Kidney (tissue), 13 donors: ENCODE measurements at regions not wholly inside any gene's neighbourhood (a gene's known extent, or its start where the extent isn't known, plus 50 kb on each side); places are given as distances from the start of the nearest gene placed in this dataset.

ENCODE experiments used
- DNase-seq, 5 donors: peaks; one replicate each; pipeline ENCODE4 v3.0.0-alpha.2; 2013 to 2020
- FAIRE-seq: peaks from 2 replicates; lab custom pipeline; 2012; peaks lifted over from hg19 to GRCh38; lab: Jason Lieb, UNC
- H3K27ac ChIP-seq, 2 donors: one replicate each; pipeline ENCODE4 v1.7.0; 2013; ENCODE audit warnings: low read depth in 2 of 2, low read length in 2 of 2, inconsistent platforms in 1 of 2
- H3K27me3 ChIP-seq: one replicate; pipeline ENCODE4 v1.7.1; 2013; ENCODE audit warnings: low read length, inconsistent platforms; ENCODE audit not compliant: control insufficient read depth, insufficient read depth
- H3K36me3 ChIP-seq, 3 donors: one replicate each; pipeline versions ENCODE4 v1.7.0 to v1.7.1; 2013; ENCODE audit warnings: low read length in 3 of 3, control low read depth in 1 of 3, inconsistent platforms in 1 of 3; ENCODE audit not compliant: insufficient read depth in 3 of 3, control insufficient read depth in 2 of 3
- H3K4me1 ChIP-seq, 3 donors: one replicate each; pipeline versions ENCODE4 v1.7.0 to v1.7.1; 2013; ENCODE audit warnings: low read length in 3 of 3, inconsistent platforms in 1 of 3, low read depth in 1 of 3; ENCODE audit not compliant: control insufficient read depth in 2 of 3, insufficient read depth in 2 of 3
- H3K4me3 ChIP-seq, 3 donors: one replicate each; pipeline versions ENCODE4 v1.7.0 to v1.8.1; 2013; ENCODE audit warnings: low read length in 3 of 3, control low read depth in 1 of 3, inconsistent platforms in 1 of 3
- H3K9ac ChIP-seq, 3 donors: one replicate each; pipeline versions ENCODE4 v1.7.0 to v1.7.1; 2013; ENCODE audit warnings: low read length in 3 of 3, control low read depth in 1 of 3, inconsistent platforms in 1 of 3
- H3K9me3 ChIP-seq, 3 donors: one replicate each; pipeline versions ENCODE4 v1.7.0 to v1.7.1; 2013; ENCODE audit warnings: low read length in 3 of 3, control low read depth in 1 of 3, inconsistent platforms in 1 of 3; ENCODE audit not compliant: control insufficient read depth in 2 of 3, insufficient read depth in 1 of 3
- CTCF ChIP-seq: IDR thresholded peaks from 3 replicates; pipeline ENCODE4 v1.5.1; 2012; ENCODE audit warnings: mild to moderate bottlenecking, moderate library complexity, borderline replicate concordance; ENCODE audit not compliant: insufficient read depth; ENCODE audit errors: extremely low read depth
- intact Hi-C: fragments of 100-400 bp; cut with DNase I; formaldehyde crosslinking; loops from one replicate; pipeline ENCODE4 v1.11.1; 2022
- donor health status: control.
- donor health status: control.
- donor health status: control.
- donor health status: control.
- donor health status: control.
- donor health status: DM: yes; HTN: yes; CAD: no.
- donor health status: Normal renal cell carcinoma (clear cell type).

GRCh38 chr7:19413443-19413965, 268.3 kb upstream of the FERD3L start:
- no peak overlapping the region for H3K27ac ChIP-seq
- FAIRE-seq (no peak), DNase-seq (peak in 2 of 5 donors; percentile 18 to 25)
- H3K36me3 ChIP-seq: no peaks in the 10 kb centered on the region
- H3K27me3 ChIP-seq: no peaks in the 10 kb centered on the region
- no peak for TF ChIP-seq CTCF
- no peak overlapping the region for H3K9ac ChIP-seq
- H3K4me1 ChIP-seq: no peaks in the 10 kb centered on the region
- H3K9me3 ChIP-seq: no peaks in the 10 kb centered on the region
- intact Hi-C loops: no loop called here
- H3K4me3 ChIP-seq: no peak overlapping the region

GRCh38 chr7:19410691-19411090, 265.5 kb upstream of the FERD3L start:
- Histone ChIP-seq H3K9ac (no peak overlapping the region), H3K4me1 (no peaks in the 10 kb centered on the region), H3K27me3 (no peaks in the 10 kb centered on the region), H3K9me3 (no peaks in the 10 kb centered on the region), H3K4me3 (no peak overlapping the region), H3K27ac (no peak overlapping the region), H3K36me3 (no peaks in the 10 kb centered on the region)
- no peak for TF ChIP-seq CTCF
- intact Hi-C loops: no loop called here
- FAIRE-seq: no peak
- DNase-seq: no peak

- no peak for TF ChIP-seq CTCF
- intact Hi-C loops: no loop called here
- Histone ChIP-seq H3K27me3 (no peaks in the 10 kb centered on the region), H3K27ac (no peak overlapping the region), H3K9me3 (no peaks in the 10 kb centered on the region), H3K4me3 (no peak overlapping the region), H3K9ac (no peak overlapping the region), H3K36me3 (no peaks in the 10 kb centered on the region), H3K4me1 (no peaks in the 10 kb centered on the region)
- DNase-seq (no peak), FAIRE-seq (no peak)
Observed at GRCh38 chr7:19410106-19410505, 264.9 kb upstream of the FERD3L start.

- FAIRE-seq (no peak), DNase-seq (no peak)
- Histone ChIP-seq H3K27ac (no peak overlapping the region), H3K9ac (no peak overlapping the region), H3K36me3 (no peaks in the 10 kb centered on the region), H3K4me1 (no peaks in the 10 kb centered on the region), H3K4me3 (no peak overlapping the region), H3K9me3 (no peaks in the 10 kb centered on the region), H3K27me3 (no peaks in the 10 kb centered on the region)
- TF ChIP-seq CTCF: no peak
- intact Hi-C loops: no loop called here
Observed at GRCh38 chr7:19408706-19409220, 263.5 kb upstream of the FERD3L start.
